ENCODE measurements at regions not wholly inside any gene's neighbourhood (a gene's known extent, or its start where the extent isn't known, plus 50 kb on each side); places are given as distances from the start of the nearest gene placed in this dataset.

DNA sequence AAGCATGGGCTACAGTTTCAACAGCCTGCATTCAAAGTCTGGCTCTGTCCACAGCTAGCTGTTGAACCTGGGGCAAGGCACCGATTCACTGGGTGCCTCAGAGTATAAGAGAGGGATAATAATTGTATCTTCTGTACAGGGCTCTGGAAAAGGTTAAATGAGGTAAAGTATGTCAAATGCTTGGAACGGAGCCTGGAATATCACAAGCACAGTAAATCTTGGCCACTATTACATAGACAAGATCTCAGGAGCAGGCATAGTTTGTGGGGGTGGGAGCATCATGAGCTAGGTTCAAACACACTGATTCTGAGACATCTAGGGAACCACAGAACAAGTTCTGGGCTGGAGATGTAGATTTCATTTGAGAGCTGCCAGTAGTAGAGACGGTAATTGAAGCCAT lies 203.7 kb upstream of the NUDT4 start:
- no peak for TF ChIP-seq CTCF (conservative IDR thresholded peaks at IDR 0.05)
- no peak for TF ChIP-seq EZH2 (IDR thresholded peaks at IDR 0.05; ENCODE audit: low read depth)
